Thyroid gland (tissue), 4 donors: ENCODE measurements at regions not wholly inside any gene's neighbourhood (a gene's known extent, or its start where the extent isn't known, plus 50 kb on each side); places are given as distances from the start of the nearest gene placed in this dataset.

Source experiments
- DNase-seq, 2 donors: peaks; one replicate each; pipeline ENCODE4 v3.0.0-alpha.2; 2019
- H3K27ac ChIP-seq, 3 donors: fragments of 200-600 bp; sonication (generic); 1 replicate in 2 of 3; 2 replicates in 1 of 3; pipeline ENCODE4 v1.5.1; 2016 to 2019; ENCODE audit warnings: mild to moderate bottlenecking in 1 of 3, moderate library complexity in 1 of 3
- H3K27me3 ChIP-seq: fragments of 200-600 bp; sonication (generic); one replicate; pipeline ENCODE4 v1.5.1; 2019
- H3K36me3 ChIP-seq, 2 donors: fragments of 200-600 bp; sonication (generic); one replicate each; pipeline ENCODE4 v1.5.1; 2016 to 2019
- H3K4me1 ChIP-seq, 2 donors: fragments of 200-600 bp; sonication (generic); one replicate each; pipeline ENCODE4 v1.5.1; 2017 to 2019
- H3K4me3 ChIP-seq, 3 donors: fragments of 200-600 bp; sonication (generic); replicated peaks in 1 of 3; 1 replicate in 2 of 3; 2 replicates in 1 of 3; pipeline ENCODE4 v1.5.1; 2016; ENCODE audit warnings: mild to moderate bottlenecking in 1 of 3
- H3K9me3 ChIP-seq: fragments of 200-600 bp; sonication (generic); one replicate; pipeline ENCODE4 v1.5.1; 2017
- POLR2A ChIP-seq, 2 donors: fragments of 450-650 bp; IDR thresholded peaks; one replicate each; pipeline ENCODE4 v1.6.1; 2017; ENCODE audit warnings: antibody characterized with exemption in 2 of 2, mild to moderate bottlenecking in 2 of 2, moderate library complexity in 1 of 2
- WGBS, 2 donors: methylation state at CpG; one replicate each; pipeline ENCODE4 v1.1.5; 2017; 5-methylcytosine and 5-hydroxymethylcytosine counted together
- intact Hi-C: fragments of 100-400 bp; cut with DNase I; formaldehyde crosslinking; loops from one replicate; pipeline ENCODE4 v1.15.1; 2023
- TF ChIP-seq, protein P1 (sequence below), 6 experiments: fragments of 200-600 bp in 3 of 6; fragments of 450-650 bp in 3 of 6; sonication (generic) in 3 of 6; IDR thresholded peaks; one replicate each; pipeline ENCODE4 v1.5.1; 2016 to 2019; ENCODE audit warnings: antibody characterized with exemption in 6 of 6, mild to moderate bottlenecking in 2 of 6, inconsistent platforms in 1 of 6, moderate library complexity in 1 of 6

- Histone ChIP-seq H3K36me3 (no peaks in the 10 kb centered on the region), H3K9me3 (no peaks in the 10 kb centered on the region), H3K27me3 (no peaks in the 10 kb centered on the region), H3K27ac (no peak overlapping the region), H3K4me1 (no peaks in the 10 kb centered on the region), H3K4me3 (no peak overlapping the region)
- no peak for DNase-seq
- intact Hi-C loops, result no loop called here
- no peak for TF ChIP-seq POLR2A (IDR thresholded peaks at IDR 0.05)
- TF ChIP-seq, protein P1, sequence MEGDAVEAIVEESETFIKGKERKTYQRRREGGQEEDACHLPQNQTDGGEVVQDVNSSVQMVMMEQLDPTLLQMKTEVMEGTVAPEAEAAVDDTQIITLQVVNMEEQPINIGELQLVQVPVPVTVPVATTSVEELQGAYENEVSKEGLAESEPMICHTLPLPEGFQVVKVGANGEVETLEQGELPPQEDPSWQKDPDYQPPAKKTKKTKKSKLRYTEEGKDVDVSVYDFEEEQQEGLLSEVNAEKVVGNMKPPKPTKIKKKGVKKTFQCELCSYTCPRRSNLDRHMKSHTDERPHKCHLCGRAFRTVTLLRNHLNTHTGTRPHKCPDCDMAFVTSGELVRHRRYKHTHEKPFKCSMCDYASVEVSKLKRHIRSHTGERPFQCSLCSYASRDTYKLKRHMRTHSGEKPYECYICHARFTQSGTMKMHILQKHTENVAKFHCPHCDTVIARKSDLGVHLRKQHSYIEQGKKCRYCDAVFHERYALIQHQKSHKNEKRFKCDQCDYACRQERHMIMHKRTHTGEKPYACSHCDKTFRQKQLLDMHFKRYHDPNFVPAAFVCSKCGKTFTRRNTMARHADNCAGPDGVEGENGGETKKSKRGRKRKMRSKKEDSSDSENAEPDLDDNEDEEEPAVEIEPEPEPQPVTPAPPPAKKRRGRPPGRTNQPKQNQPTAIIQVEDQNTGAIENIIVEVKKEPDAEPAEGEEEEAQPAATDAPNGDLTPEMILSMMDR (IDR thresholded peaks at IDR 0.05), result no peak
- WGBS, 2 donors, result 68 to 88% methylated on average over 5 to 6 of the region's 6 CpGs
These were observed 93.3 kb upstream of the SULF2 start for GRCh38 chr20:47878601-47879027.

GRCh38 chr20:47876311-47877088, 91.2 kb upstream of the SULF2 start:
- H3K9me3 ChIP-seq, result no peaks in the 10 kb centered on the region
- no peaks in the 10 kb centered on the region for H3K4me1 ChIP-seq
- H3K27ac ChIP-seq, result no peak overlapping the region
- TF ChIP-seq, protein P1 (IDR thresholded peaks at IDR 0.05), result no peak
- no peak for TF ChIP-seq POLR2A (IDR thresholded peaks at IDR 0.05)
- no peaks in the 10 kb centered on the region for H3K36me3 ChIP-seq
- H3K27me3 ChIP-seq, result no peaks in the 10 kb centered on the region
- no peak overlapping the region for H3K4me3 ChIP-seq
- intact Hi-C loops, result no loop called here
- WGBS, 2 donors, result 64 to 76% methylated on average over 5 of the region's 5 CpGs
- DNase-seq, result no peak

GRCh38 chr20:47875297-47876025, 90.2 kb upstream of the SULF2 start:
- H3K4me3 ChIP-seq, result no peak overlapping the region
- no peaks in the 10 kb centered on the region for H3K9me3 ChIP-seq
- TF ChIP-seq POLR2A (IDR thresholded peaks at IDR 0.05), result no peak
- TF ChIP-seq, protein P1 (IDR thresholded peaks at IDR 0.05), result no peak
- no peak overlapping the region for H3K27ac ChIP-seq
- no peaks in the 10 kb centered on the region for H3K27me3 ChIP-seq
- DNase-seq, result no peak
- 68 to 72% methylated on average over 13 of the region's 13 CpGs for WGBS, 2 donors
- H3K4me1 ChIP-seq, result no peaks in the 10 kb centered on the region
- intact Hi-C loops, result no loop called here
- no peaks in the 10 kb centered on the region for H3K36me3 ChIP-seq

- TF ChIP-seq, protein P1 (IDR thresholded peaks at IDR 0.05), result no peak
- TF ChIP-seq POLR2A (IDR thresholded peaks at IDR 0.05), result no peak
These were observed 87.1 kb upstream of the SULF2 start for GRCh38 chr20:47872341-47872740.

GRCh38 chr20:47870475-47870874, 85.2 kb upstream of the SULF2 start:
- no peaks in the 10 kb centered on the region for H3K36me3 ChIP-seq
- H3K9me3 ChIP-seq, result no peaks in the 10 kb centered on the region
- no peak overlapping the region for H3K4me3 ChIP-seq
- intact Hi-C loops, result no loop called here
- no peak overlapping the region for H3K27ac ChIP-seq
- no peaks in the 10 kb centered on the region for H3K27me3 ChIP-seq
- no peak for TF ChIP-seq POLR2A (IDR thresholded peaks at IDR 0.05)
- TF ChIP-seq, protein P1 (IDR thresholded peaks at IDR 0.05), result no peak
- no peak for DNase-seq
- no peaks in the 10 kb centered on the region for H3K4me1 ChIP-seq
- 91 to 94% methylated on average over 2 of the region's 2 CpGs for WGBS, 2 donors

More at GRCh38 chr20:47872341-47872740, 87.1 kb upstream of the SULF2 start:
- Histone ChIP-seq H3K9me3 (no peaks in the 10 kb centered on the region), H3K36me3 (no peaks in the 10 kb centered on the region), H3K4me1 (no peaks in the 10 kb centered on the region), H3K4me3 (no peak overlapping the region), H3K27ac (no peak overlapping the region), H3K27me3 (no peaks in the 10 kb centered on the region)
- no peak for DNase-seq
- intact Hi-C loops, result no loop called here
- 62 to 72% methylated on average over 9 of the region's 9 CpGs for WGBS, 2 donors
